Osteocyte (in vitro differentiated cells): ENCODE measurements at regions not wholly inside any gene's neighbourhood (a gene's known extent, or its start where the extent isn't known, plus 50 kb on each side); places are given as distances from the start of the nearest gene placed in this dataset.

ENCODE experiments used
- DNase-seq: peaks from one replicate; pipeline ENCODE4 v3.0.0; 2021; ENCODE audit warnings: mixed read lengths; ENCODE audit not compliant: unreplicated experiment; ENCODE audit errors: extremely low spot score
- H3K27ac Mint-ChIP-seq: one replicate; pipeline ENCODE4 v1.8.0; 2021; ENCODE audit warnings: mild to moderate bottlenecking, mixed read lengths; ENCODE audit not compliant: unreplicated experiment
- H3K27me3 Mint-ChIP-seq: one replicate; pipeline ENCODE4 v1.8.0; 2021; ENCODE audit warnings: mixed read lengths; ENCODE audit not compliant: unreplicated experiment
- H3K36me3 Mint-ChIP-seq: one replicate; pipeline ENCODE4 v1.8.0; 2021; ENCODE audit warnings: mixed read lengths; ENCODE audit not compliant: unreplicated experiment
- H3K4me1 Mint-ChIP-seq: one replicate; pipeline ENCODE4 v1.8.0; 2021; ENCODE audit warnings: mixed read lengths; ENCODE audit not compliant: unreplicated experiment
- H3K4me3 Mint-ChIP-seq: one replicate; pipeline ENCODE4 v1.8.0; 2021; ENCODE audit warnings: mild to moderate bottlenecking, moderate library complexity, mixed read lengths; ENCODE audit not compliant: unreplicated experiment
- H3K9me3 Mint-ChIP-seq: one replicate; pipeline ENCODE4 v1.8.0; 2021; ENCODE audit warnings: mixed read lengths; ENCODE audit not compliant: unreplicated experiment
- TF ChIP-seq, protein P1 (sequence below): fragments of 200-600 bp; sonication (generic); IDR thresholded peaks from 2 replicates; pipeline ENCODE4 v1.5.0; 2021; ENCODE audit warnings: antibody characterized with exemption, mild to moderate bottlenecking, moderate library complexity

DNA sequence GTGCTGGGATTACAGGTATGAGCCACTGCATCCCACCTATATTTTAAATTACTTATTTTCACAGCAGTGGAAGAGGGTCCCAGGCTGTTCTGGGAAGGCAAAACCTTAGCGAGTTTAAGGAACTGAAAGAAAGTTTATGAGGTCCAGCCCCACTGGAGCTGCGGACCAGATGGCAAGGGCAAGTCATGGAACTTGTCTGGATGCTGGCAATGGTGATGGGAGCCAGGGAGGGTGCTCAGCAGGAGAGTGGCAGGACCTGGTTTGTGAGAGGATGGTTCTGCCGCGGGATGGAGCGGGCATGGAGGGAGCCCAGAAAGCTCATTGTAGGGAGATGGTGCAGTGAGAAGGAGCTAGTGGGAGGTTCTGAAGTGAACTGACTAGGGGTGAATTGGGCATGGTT lies 50.6 kb upstream of the SLC45A1 start:
- no peaks in the 10 kb centered on the region for H3K36me3 Mint-ChIP-seq
- TF ChIP-seq, protein P1, sequence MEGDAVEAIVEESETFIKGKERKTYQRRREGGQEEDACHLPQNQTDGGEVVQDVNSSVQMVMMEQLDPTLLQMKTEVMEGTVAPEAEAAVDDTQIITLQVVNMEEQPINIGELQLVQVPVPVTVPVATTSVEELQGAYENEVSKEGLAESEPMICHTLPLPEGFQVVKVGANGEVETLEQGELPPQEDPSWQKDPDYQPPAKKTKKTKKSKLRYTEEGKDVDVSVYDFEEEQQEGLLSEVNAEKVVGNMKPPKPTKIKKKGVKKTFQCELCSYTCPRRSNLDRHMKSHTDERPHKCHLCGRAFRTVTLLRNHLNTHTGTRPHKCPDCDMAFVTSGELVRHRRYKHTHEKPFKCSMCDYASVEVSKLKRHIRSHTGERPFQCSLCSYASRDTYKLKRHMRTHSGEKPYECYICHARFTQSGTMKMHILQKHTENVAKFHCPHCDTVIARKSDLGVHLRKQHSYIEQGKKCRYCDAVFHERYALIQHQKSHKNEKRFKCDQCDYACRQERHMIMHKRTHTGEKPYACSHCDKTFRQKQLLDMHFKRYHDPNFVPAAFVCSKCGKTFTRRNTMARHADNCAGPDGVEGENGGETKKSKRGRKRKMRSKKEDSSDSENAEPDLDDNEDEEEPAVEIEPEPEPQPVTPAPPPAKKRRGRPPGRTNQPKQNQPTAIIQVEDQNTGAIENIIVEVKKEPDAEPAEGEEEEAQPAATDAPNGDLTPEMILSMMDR: no peak
- no peaks in the 10 kb centered on the region for H3K27me3 Mint-ChIP-seq
- H3K9me3 Mint-ChIP-seq: no peaks in the 10 kb centered on the region
- H3K4me1 Mint-ChIP-seq: peaks cover 8% of the 10 kb centered on the region
- no peak for DNase-seq
- no peak overlapping the region for H3K27ac Mint-ChIP-seq
- no peak overlapping the region for H3K4me3 Mint-ChIP-seq

DNA sequence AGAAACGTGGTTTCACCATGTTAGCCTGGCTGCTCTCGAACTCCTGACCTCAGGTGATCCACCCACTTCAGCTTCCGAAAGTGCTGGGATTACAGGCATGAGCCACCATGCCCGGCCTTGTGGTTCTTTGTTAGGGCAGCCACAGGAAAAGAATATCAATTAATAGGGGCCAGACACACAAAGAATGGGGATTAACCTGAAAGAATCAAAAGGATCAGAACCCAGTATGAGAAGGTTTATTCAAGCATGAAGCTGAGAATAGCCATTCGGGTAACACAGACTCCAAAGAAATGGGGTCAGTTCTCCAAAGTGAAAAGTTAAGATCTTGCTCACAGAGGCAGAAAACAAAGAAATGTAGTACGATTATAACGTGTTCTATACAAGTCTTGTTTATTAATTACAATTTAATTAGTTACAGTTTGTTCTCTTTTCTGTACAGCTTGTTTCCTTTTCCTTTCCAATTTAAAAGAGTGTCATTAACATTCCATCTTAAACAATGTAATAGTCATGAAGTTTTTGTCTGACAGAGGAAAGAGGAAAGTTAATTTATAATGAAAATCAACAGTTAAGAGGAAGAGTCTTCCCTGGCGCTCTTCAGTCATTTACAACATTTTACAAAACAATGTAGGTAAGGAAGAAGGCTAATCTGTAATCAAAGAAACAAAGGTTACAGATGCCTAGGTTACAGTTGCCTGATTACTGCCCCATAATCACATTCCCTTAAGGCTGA lies 51.3 kb upstream of the SLC45A1 start:
- peaks cover 8% of the 10 kb centered on the region for H3K4me1 Mint-ChIP-seq
- H3K4me3 Mint-ChIP-seq: no peak overlapping the region
- no peaks in the 10 kb centered on the region for H3K36me3 Mint-ChIP-seq
- no peaks in the 10 kb centered on the region for H3K27me3 Mint-ChIP-seq
- no peak overlapping the region for H3K27ac Mint-ChIP-seq
- DNase-seq: no peak
- TF ChIP-seq, protein P1: no peak
- H3K9me3 Mint-ChIP-seq: no peaks in the 10 kb centered on the region

DNA sequence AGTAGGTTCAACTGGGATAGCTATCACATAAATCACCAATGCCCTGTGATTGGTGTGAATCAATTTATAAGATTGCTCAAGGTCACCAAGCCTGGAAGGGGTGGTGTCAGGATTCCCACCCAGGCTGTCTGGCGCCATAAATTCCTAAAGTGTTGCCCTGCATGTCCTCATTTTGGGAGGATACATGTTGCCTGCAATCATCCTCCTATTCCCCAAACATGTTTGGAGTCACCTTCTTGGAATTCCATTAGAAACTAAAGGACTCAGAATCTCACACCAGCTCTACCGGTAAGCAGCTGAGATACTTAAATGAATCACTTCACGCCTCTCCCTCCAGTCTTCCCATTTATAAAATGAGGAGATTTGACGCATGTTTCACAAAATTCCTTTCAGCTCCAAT lies 54.1 kb upstream of the SLC45A1 start:
- Mint-ChIP-seq H3K9me3 (no peaks in the 10 kb centered on the region), H3K4me1 (peaks cover 14% of the 10 kb centered on the region), H3K4me3 (no peak overlapping the region), H3K27me3 (no peaks in the 10 kb centered on the region), H3K36me3 (no peaks in the 10 kb centered on the region), H3K27ac (no peak overlapping the region)
- DNase-seq: no peak
- TF ChIP-seq, protein P1: no peak

DNA sequence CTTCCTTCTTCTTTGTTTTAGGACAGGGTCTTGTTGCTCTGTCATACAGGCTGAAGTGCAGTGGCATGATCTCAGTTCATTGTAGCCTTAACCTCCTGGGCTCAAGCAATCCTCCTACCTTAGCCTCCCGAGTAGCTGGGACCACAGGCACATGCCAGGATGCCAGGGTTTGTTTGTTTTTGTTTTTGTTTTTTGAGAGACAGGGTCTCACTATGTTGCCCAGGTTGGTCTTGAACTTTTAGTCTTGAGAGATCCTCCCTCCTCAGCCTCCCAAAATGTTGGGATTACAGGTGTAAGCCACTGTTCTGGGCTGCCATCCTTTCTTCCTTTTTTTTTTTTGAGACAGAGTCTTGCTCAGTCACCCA lies 56.5 kb upstream of the SLC45A1 start:
- TF ChIP-seq, protein P1: no peak
- H3K27ac Mint-ChIP-seq: no peak overlapping the region

DNA sequence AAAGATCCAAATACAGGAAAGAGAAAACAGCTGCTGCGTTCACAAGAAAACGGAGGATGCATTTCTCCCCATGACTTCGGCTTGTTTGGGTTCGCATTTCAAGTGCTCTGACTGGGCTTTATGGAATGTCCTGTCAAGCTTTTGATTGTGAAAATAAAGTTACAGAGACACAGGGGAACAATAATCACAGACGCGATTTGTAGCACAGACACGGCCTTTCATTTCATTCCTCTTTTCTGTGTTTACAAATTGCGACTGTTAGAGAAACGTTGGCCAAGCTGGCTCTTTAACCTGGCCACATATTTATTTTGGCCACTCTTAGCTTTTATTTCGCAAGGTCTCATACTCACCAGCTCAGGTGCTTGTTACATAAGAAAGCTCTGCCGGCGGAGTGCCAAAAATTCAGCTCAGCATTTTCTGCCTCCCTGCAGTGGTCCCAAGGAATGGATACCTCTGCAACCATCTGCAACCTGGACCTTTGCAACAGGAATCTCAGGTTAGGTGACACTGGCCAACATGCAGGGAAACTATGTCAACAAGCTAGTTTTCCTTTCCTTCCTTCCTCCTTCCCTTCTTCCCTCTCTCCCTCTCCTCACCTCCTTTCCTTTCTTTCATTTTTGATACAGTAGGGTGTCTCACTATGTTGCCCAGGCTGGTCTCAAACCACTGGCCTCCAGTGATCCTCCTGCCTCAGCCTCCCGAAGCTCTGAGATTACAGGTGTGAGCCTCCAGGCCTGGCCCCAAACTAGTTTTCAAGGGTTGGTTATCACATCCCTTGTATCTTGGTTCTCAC lies 58.2 kb upstream of the SLC45A1 start:
- Mint-ChIP-seq H3K36me3 (no peaks in the 10 kb centered on the region), H3K27me3 (no peaks in the 10 kb centered on the region), H3K4me1 (peaks cover 25% of the 10 kb centered on the region), H3K4me3 (peak overlapping the region; percentile 30), H3K27ac (peak overlapping the region; percentile 50), H3K9me3 (no peaks in the 10 kb centered on the region)
- DNase-seq: no peak
- TF ChIP-seq, protein P1: no peak

More for the DNA sequence above, 56.5 kb upstream of the SLC45A1 start:
- Mint-ChIP-seq H3K9me3 (no peaks in the 10 kb centered on the region), H3K27me3 (no peaks in the 10 kb centered on the region), H3K36me3 (no peaks in the 10 kb centered on the region), H3K4me1 (peaks cover 25% of the 10 kb centered on the region), H3K4me3 (no peak overlapping the region)
- no peak for DNase-seq
